Osteoblast (primary cell): ENCODE measurements at regions not wholly inside any gene's neighbourhood (a gene's known extent, or its start where the extent isn't known, plus 50 kb on each side); places are given as distances from the start of the nearest gene placed in this dataset.

ENCODE experiments used
- DNase-seq: peaks from one replicate; pipeline ENCODE4 v3.0.0; 2011; ENCODE audit warnings: low spot score, mixed read lengths; ENCODE audit not compliant: insufficient read length; ENCODE audit errors: missing footprints
- H2AFZ ChIP-seq: 2 replicates; pipeline ENCODE4 v1.6.0; 2011; ENCODE audit warnings: mild to moderate bottlenecking, low read length
- H3K27ac ChIP-seq: 2 replicates; pipeline ENCODE4 v1.5.1; 2011; ENCODE audit warnings: mild to moderate bottlenecking, low read depth, low read length, moderate library complexity
- H3K27me3 ChIP-seq: 2 replicates; pipeline ENCODE4 v1.6.0; 2012; ENCODE audit warnings: mild to moderate bottlenecking, control low read depth, inconsistent platforms, low read length, moderate library complexity; ENCODE audit not compliant: insufficient read depth
- H3K36me3 ChIP-seq: 2 replicates; pipeline ENCODE4 v1.5.1; 2011; ENCODE audit warnings: mild to moderate bottlenecking, low read length, control low read depth, moderate library complexity; ENCODE audit not compliant: insufficient read depth
- H3K4me1 ChIP-seq: 2 replicates; pipeline ENCODE4 v1.5.1; 2011; ENCODE audit warnings: mild to moderate bottlenecking, low read length, control low read depth, moderate library complexity; ENCODE audit not compliant: insufficient read depth
- H3K4me2 ChIP-seq: 2 replicates; pipeline ENCODE4 v1.6.0; 2011; ENCODE audit warnings: mild to moderate bottlenecking, low read length; ENCODE audit not compliant: insufficient read depth
- H3K4me3 ChIP-seq: fragments of 200-600 bp; sonication (generic); 3 replicates; pipeline ENCODE4 v1.5.1; 2012; ENCODE audit warnings: mild to moderate bottlenecking, low read length, inconsistent platforms; ENCODE audit not compliant: insufficient read depth
- H3K79me2 ChIP-seq: 2 replicates; pipeline ENCODE4 v1.6.0; 2012; ENCODE audit warnings: mild to moderate bottlenecking, low read length, control low read depth, inconsistent platforms; ENCODE audit not compliant: insufficient read depth
- H3K9me3 ChIP-seq: 2 replicates; pipeline ENCODE4 v1.5.1; 2011; ENCODE audit warnings: low read depth, low read length, control low read depth
- H4K20me1 ChIP-seq: 2 replicates; pipeline ENCODE4 v1.6.0; 2012; ENCODE audit warnings: mild to moderate bottlenecking, low read length, control low read depth; ENCODE audit not compliant: insufficient read depth
- CTCF ChIP-seq: IDR thresholded peaks from 2 replicates; pipeline ENCODE4 v1.5.1; 2011; ENCODE audit warnings: mild to moderate bottlenecking, low read depth, low read length, moderate library complexity; ENCODE audit errors: extremely low read depth

DNA sequence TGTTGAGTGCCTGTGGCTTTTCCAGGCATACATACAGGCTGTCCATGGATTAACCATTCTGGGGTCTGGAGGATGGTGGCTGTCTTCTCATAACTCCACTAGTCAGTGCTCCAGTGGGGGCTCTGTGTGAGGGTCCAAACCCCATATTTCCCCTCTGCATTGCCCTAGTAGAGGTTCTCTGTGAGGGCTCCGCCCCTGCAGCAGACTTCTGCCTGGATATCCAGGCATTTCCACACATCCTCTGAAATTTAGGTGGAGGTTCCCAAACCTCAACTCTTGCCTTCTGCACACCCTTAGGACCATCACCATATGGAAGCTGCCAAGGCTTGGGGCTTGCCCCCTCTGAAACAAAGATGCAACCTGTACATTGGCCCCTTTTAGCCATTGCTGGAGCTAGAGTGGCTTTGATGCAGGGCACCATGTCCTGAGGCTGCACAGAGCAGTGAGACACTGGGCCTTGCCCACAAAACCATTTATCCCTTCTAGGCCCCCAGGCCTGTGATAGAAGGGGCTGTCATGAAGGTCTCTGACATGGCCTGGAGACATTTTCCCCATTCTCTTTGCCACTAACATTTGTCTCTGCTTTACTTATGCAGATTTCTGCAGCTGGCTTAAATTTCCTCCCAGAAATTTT lies 400.1 kb upstream of the MDFIC2 start:
- no peaks in the 10 kb centered on the region for H4K20me1 ChIP-seq
- no peak for DNase-seq
- no peak overlapping the region for H3K27ac ChIP-seq
- H3K9me3 ChIP-seq = peaks cover 8% of the 10 kb centered on the region
- no peak overlapping the region for H2AFZ ChIP-seq
- H3K4me1 ChIP-seq = no peaks in the 10 kb centered on the region
- no peaks in the 10 kb centered on the region for H3K36me3 ChIP-seq
- H3K4me3 ChIP-seq = no peak overlapping the region
- TF ChIP-seq CTCF = no peak
- no peaks in the 10 kb centered on the region for H3K27me3 ChIP-seq
- H3K79me2 ChIP-seq = no peaks in the 10 kb centered on the region
- no peak overlapping the region for H3K4me2 ChIP-seq

GRCh38 chr3:70703305-70704102 lies 391.1 kb upstream of the MDFIC2 start:
- no peaks in the 10 kb centered on the region for H3K27me3 ChIP-seq
- H3K9me3 ChIP-seq = no peaks in the 10 kb centered on the region
- H2AFZ ChIP-seq = no peak overlapping the region
- H3K79me2 ChIP-seq = no peaks in the 10 kb centered on the region
- no peaks in the 10 kb centered on the region for H3K36me3 ChIP-seq
- no peak overlapping the region for H3K4me3 ChIP-seq
- no peak overlapping the region for H3K27ac ChIP-seq
- TF ChIP-seq CTCF = no peak
- no peak for DNase-seq
- no peaks in the 10 kb centered on the region for H4K20me1 ChIP-seq
- peaks cover 5% of the 10 kb centered on the region for H3K4me1 ChIP-seq
- no peak overlapping the region for H3K4me2 ChIP-seq

GRCh38 chr3:70702132-70702531 lies 389.7 kb upstream of the MDFIC2 start:
- Histone ChIP-seq H3K4me2 (no peak overlapping the region), H3K27ac (no peak overlapping the region)

More at GRCh38 chr3:70702132-70702531, 389.7 kb upstream of the MDFIC2 start:
- Histone ChIP-seq H3K79me2 (no peaks in the 10 kb centered on the region), H4K20me1 (no peaks in the 10 kb centered on the region), H3K4me1 (peaks cover 5% of the 10 kb centered on the region), H3K4me3 (no peak overlapping the region), H3K27me3 (no peaks in the 10 kb centered on the region), H3K9me3 (no peaks in the 10 kb centered on the region), H3K36me3 (no peaks in the 10 kb centered on the region), H2AFZ (no peak overlapping the region)
- DNase-seq = peak; percentile 63
- no peak for TF ChIP-seq CTCF
